Left forelimb (tissue), 1 donor: ENCODE measurements at regions not wholly inside any gene's neighbourhood (a gene's known extent, or its start where the extent isn't known, plus 50 kb on each side); places are given as distances from the start of the nearest gene placed in this dataset.
"Not testable (repeated sequence)": the region's sequence is repeated elsewhere in the genome, so short reads cannot be mapped to it uniquely, and the experiment has no call there.

Experiments
- DNase-seq: peaks from one replicate; pipeline ENCODE4 v3.0.0-alpha.2; 2018; ENCODE audit warnings: low spot score

- DNase-seq: no peak
These were observed 165.9 kb upstream of the CREB1 start for GRCh38 chr2:207363761-207364290.

- DNase-seq: no peak
These were observed 159.1 kb upstream of the CREB1 start for GRCh38 chr2:207370646-207371045.

- DNase-seq: no peak
These were observed 157.9 kb upstream of the CREB1 start for GRCh38 chr2:207371877-207372276.

- DNase-seq: no peak
These were observed 157.3 kb upstream of the CREB1 start for GRCh38 chr2:207372483-207372882.

GRCh38 chr2:207375207-207375875, 154.4 kb upstream of the CREB1 start:
- no peak for DNase-seq

GRCh38 chr2:207378620-207379019, 151.1 kb upstream of the CREB1 start:
- DNase-seq: not testable (repeated sequence)

- no peak for DNase-seq
These were observed 144.7 kb upstream of the CREB1 start for GRCh38 chr2:207385076-207385475.

GRCh38 chr2:207385903-207386302, 143.9 kb upstream of the CREB1 start:
- DNase-seq: no peak

GRCh38 chr2:207387001-207387571, 142.7 kb upstream of the CREB1 start:
- no peak for DNase-seq

GRCh38 chr2:207390302-207391095, 139.3 kb upstream of the CREB1 start:
- DNase-seq: no peak

GRCh38 chr2:207394203-207394781, 135.5 kb upstream of the CREB1 start:
- DNase-seq: no peak

GRCh38 chr2:207394812-207395534, 134.8 kb upstream of the CREB1 start:
- DNase-seq: no peak

- no peak for DNase-seq
These were observed 134.1 kb upstream of the CREB1 start for GRCh38 chr2:207395535-207396251.

- DNase-seq: no peak
These were observed 131.7 kb upstream of the CREB1 start for GRCh38 chr2:207397917-207398655.

- no peak for DNase-seq
These were observed 130.5 kb upstream of the CREB1 start for GRCh38 chr2:207399301-207399700.

- no peak for DNase-seq
These were observed 128.4 kb upstream of the CREB1 start for GRCh38 chr2:207401338-207401737.

GRCh38 chr2:207403141-207403540, 126.6 kb upstream of the CREB1 start:
- no peak for DNase-seq

GRCh38 chr2:207403950-207404349, 125.8 kb upstream of the CREB1 start:
- DNase-seq: no peak

- DNase-seq: no peak
These were observed 124.6 kb upstream of the CREB1 start for GRCh38 chr2:207405150-207405549.

GRCh38 chr2:207408086-207408794, 121.5 kb upstream of the CREB1 start:
- no peak for DNase-seq
